ENCODE measurements at regions not wholly inside any gene's neighbourhood (a gene's known extent, or its start where the extent isn't known, plus 50 kb on each side); places are given as distances from the start of the nearest gene placed in this dataset.

- Histone ChIP-seq H3K36me3 (ENCODE audit: control insufficient read depth in 2 of 3, insufficient read depth in 3 of 3, low read length in 3 of 3) (no peaks in the 10 kb centered on the region), H3K27me3 (ENCODE audit: control insufficient read depth, insufficient read depth, low read length) (no peaks in the 10 kb centered on the region), H3K27ac (ENCODE audit: low read depth in 2 of 2, low read length in 2 of 2) (no peak overlapping the region), H3K9ac (ENCODE audit: low read length in 3 of 3) (no peak overlapping the region), H3K4me1 (ENCODE audit: control insufficient read depth in 2 of 3, insufficient read depth in 2 of 3, low read depth in 1 of 3, low read length in 3 of 3) (peaks cover 0 to 2% (median 0%) of the 10 kb centered on the region in 3 donors), H3K4me3 (ENCODE audit: low read length in 3 of 3) (no peak overlapping the region), H3K9me3 (ENCODE audit: control insufficient read depth in 2 of 3, insufficient read depth in 1 of 3, low read length in 3 of 3) (no peaks in the 10 kb centered on the region)
- DNase-seq (no peak), FAIRE-seq (no peak)
- no peak for TF ChIP-seq CTCF (IDR thresholded peaks at IDR 0.05; ENCODE audit: borderline replicate concordance, extremely low read depth, insufficient read depth)
- intact Hi-C loops (cut with DNase I), result no loop called here
Measured at GRCh38 chr2:144669196-144669987, 149.5 kb upstream of the ZEB2 start.

GRCh38 chr2:144668493-144669110 is 148.7 kb upstream of the ZEB2 start:
- H3K4me3 ChIP-seq (ENCODE audit: low read length in 3 of 3), result no peak overlapping the region
- no peak for TF ChIP-seq CTCF (IDR thresholded peaks at IDR 0.05; ENCODE audit: borderline replicate concordance, extremely low read depth, insufficient read depth)

DNA sequence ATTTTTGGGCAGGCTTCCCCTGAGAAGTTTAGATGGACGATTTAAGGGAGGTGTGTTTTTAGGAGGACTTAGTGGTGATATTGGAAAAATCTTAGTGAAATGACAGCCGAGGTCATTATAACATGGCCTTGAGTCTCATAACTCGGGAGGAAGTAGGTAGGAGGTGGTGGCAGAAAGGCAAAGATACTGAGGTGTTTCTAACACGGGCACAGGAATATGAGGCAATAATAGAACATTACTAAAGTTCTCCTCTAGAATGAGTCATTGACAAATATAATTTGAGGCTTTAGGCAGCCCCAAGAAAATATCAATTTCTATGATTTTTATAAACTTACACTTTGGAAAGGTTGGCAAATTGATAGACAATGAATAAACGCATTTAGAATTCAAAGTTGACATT is 146.1 kb upstream of the ZEB2 start:
- intact Hi-C loops (cut with DNase I), result no loop called here
- H3K4me1 ChIP-seq (ENCODE audit: control insufficient read depth in 2 of 3, insufficient read depth in 2 of 3, low read depth in 1 of 3, low read length in 3 of 3), result no peaks in the 10 kb centered on the region
- DNase-seq (no peak), FAIRE-seq (no peak)
- H3K9me3 ChIP-seq (ENCODE audit: control insufficient read depth in 2 of 3, insufficient read depth in 1 of 3, low read length in 3 of 3), result no peaks in the 10 kb centered on the region
- H3K27me3 ChIP-seq (ENCODE audit: control insufficient read depth, insufficient read depth, low read length), result no peaks in the 10 kb centered on the region
- H3K36me3 ChIP-seq (ENCODE audit: control insufficient read depth in 2 of 3, insufficient read depth in 3 of 3, low read length in 3 of 3), result no peaks in the 10 kb centered on the region
- no peak overlapping the region for H3K4me3 ChIP-seq (ENCODE audit: low read length in 3 of 3)
- H3K9ac ChIP-seq (ENCODE audit: low read length in 3 of 3), result no peak overlapping the region
- no peak for TF ChIP-seq CTCF (IDR thresholded peaks at IDR 0.05; ENCODE audit: borderline replicate concordance, extremely low read depth, insufficient read depth)
- no peak overlapping the region for H3K27ac ChIP-seq (ENCODE audit: low read depth in 2 of 2, low read length in 2 of 2)

More at GRCh38 chr2:144668493-144669110, 148.7 kb upstream of the ZEB2 start:
- Histone ChIP-seq H3K36me3 (ENCODE audit: control insufficient read depth in 2 of 3, insufficient read depth in 3 of 3, low read length in 3 of 3) (no peaks in the 10 kb centered on the region), H3K27me3 (ENCODE audit: control insufficient read depth, insufficient read depth, low read length) (no peaks in the 10 kb centered on the region), H3K27ac (ENCODE audit: low read depth in 2 of 2, low read length in 2 of 2) (no peak overlapping the region), H3K9me3 (ENCODE audit: control insufficient read depth in 2 of 3, insufficient read depth in 1 of 3, low read length in 3 of 3) (no peaks in the 10 kb centered on the region), H3K9ac (ENCODE audit: low read length in 3 of 3) (no peak overlapping the region), H3K4me1 (ENCODE audit: control insufficient read depth in 2 of 3, insufficient read depth in 2 of 3, low read depth in 1 of 3, low read length in 3 of 3) (peaks cover 0 to 2% (median 0%) of the 10 kb centered on the region in 3 donors)
- DNase-seq (no peak), FAIRE-seq (no peak)
- intact Hi-C loops (cut with DNase I), result no loop called here

Measured in kidney (tissue), 13 donors.